Adrenal gland (tissue), 5 donors: ENCODE measurements at regions not wholly inside any gene's neighbourhood (a gene's known extent, or its start where the extent isn't known, plus 50 kb on each side); places are given as distances from the start of the nearest gene placed in this dataset.

Source experiments
- POLR2A ChIP-seq, 2 donors: fragments of 450-650 bp; IDR thresholded peaks; one replicate each; pipeline ENCODE4 v1.6.1; 2017; ENCODE audit warnings: antibody characterized with exemption in 2 of 2, mild to moderate bottlenecking in 2 of 2, moderate library complexity in 1 of 2
- TF ChIP-seq, protein P1 (sequence below), 6 experiments: fragments of 450-650 bp in 4 of 6; fragments of 200-600 bp in 2 of 6; sonication (generic) in 1 of 6; IDR thresholded peaks; 1 replicate in 5 of 6; 2 replicates in 1 of 6; pipeline versions ENCODE4 v1.5.1 to v1.8.0; 2016 to 2021; ENCODE audit warnings: antibody characterized with exemption in 6 of 6, mild to moderate bottlenecking in 2 of 6, moderate library complexity in 1 of 6
- donor health status: DM: no; HTN: no; CAD: no.

- TF ChIP-seq, protein P1, sequence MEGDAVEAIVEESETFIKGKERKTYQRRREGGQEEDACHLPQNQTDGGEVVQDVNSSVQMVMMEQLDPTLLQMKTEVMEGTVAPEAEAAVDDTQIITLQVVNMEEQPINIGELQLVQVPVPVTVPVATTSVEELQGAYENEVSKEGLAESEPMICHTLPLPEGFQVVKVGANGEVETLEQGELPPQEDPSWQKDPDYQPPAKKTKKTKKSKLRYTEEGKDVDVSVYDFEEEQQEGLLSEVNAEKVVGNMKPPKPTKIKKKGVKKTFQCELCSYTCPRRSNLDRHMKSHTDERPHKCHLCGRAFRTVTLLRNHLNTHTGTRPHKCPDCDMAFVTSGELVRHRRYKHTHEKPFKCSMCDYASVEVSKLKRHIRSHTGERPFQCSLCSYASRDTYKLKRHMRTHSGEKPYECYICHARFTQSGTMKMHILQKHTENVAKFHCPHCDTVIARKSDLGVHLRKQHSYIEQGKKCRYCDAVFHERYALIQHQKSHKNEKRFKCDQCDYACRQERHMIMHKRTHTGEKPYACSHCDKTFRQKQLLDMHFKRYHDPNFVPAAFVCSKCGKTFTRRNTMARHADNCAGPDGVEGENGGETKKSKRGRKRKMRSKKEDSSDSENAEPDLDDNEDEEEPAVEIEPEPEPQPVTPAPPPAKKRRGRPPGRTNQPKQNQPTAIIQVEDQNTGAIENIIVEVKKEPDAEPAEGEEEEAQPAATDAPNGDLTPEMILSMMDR (IDR thresholded peaks at IDR 0.05): no peak
- no peak for TF ChIP-seq POLR2A (IDR thresholded peaks at IDR 0.05)
Measured at GRCh38 chr18:22265838-22266237, 96.4 kb downstream of the GATA6 start.
